ENCODE measurements at regions not wholly inside any gene's neighbourhood (a gene's known extent, or its start where the extent isn't known, plus 50 kb on each side); places are given as distances from the start of the nearest gene placed in this dataset.

DNA sequence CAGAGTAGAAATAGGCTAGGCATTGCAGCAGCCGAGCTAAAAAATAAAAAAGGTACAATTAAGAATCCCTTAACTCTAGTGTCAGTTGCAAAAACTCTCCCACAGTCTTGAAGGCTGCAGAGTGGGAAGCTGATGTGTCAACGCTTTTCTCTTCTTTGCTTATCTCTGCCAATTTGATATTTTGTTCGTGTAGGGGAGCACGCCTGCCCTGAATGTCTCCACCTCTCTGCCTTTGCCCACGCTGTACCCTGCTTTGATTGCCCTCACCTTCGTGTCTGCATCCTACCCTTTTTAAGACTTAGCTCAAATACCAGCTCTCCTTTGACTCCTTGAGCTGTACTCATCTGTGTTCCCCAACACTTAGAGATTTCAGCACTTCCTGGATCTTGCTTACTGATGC, 155.4 kb upstream of the CADPS start:
- no peak for ATAC-seq (ENCODE audit: low read depth)
- H3K27ac ChIP-seq (ENCODE audit: poor library complexity, severe bottlenecking) = no peak overlapping the region
- no peak for DNase-seq (ENCODE audit: low spot score)

GRCh38 chr3:63032881-63033280, 157.7 kb upstream of the CADPS start:
- TF ChIP-seq CTCF (IDR thresholded peaks at IDR 0.05; ENCODE audit: poor library complexity, severe bottlenecking) = no peak
- Histone ChIP-seq H3K4me3 (ENCODE audit: severe bottlenecking) (no peak overlapping the region), H3K9me3 (ENCODE audit: severe bottlenecking) (no peaks in the 10 kb centered on the region), H3K4me1 (ENCODE audit: insufficient read depth, poor library complexity, severe bottlenecking) (no peaks in the 10 kb centered on the region), H3K27ac (ENCODE audit: poor library complexity, severe bottlenecking) (no peak overlapping the region), H3K36me3 (ENCODE audit: low read depth) (no peaks in the 10 kb centered on the region), H3K27me3 (ENCODE audit: insufficient read depth, poor library complexity, severe bottlenecking) (no peaks in the 10 kb centered on the region)
- ATAC-seq (ENCODE audit: low read depth) = 0 out of 3 replicates have a peak, but pooled peaks have one; percentile 38
- DNase-seq (ENCODE audit: low spot score) = no peak

More for the DNA sequence above, 155.4 kb upstream of the CADPS start:
- Histone ChIP-seq H3K4me3 (ENCODE audit: severe bottlenecking) (no peak overlapping the region), H3K27me3 (ENCODE audit: insufficient read depth, poor library complexity, severe bottlenecking) (no peaks in the 10 kb centered on the region), H3K9me3 (ENCODE audit: severe bottlenecking) (no peaks in the 10 kb centered on the region), H3K4me1 (ENCODE audit: insufficient read depth, poor library complexity, severe bottlenecking) (no peaks in the 10 kb centered on the region), H3K36me3 (ENCODE audit: low read depth) (no peaks in the 10 kb centered on the region)
- no peak for TF ChIP-seq CTCF (IDR thresholded peaks at IDR 0.05; ENCODE audit: poor library complexity, severe bottlenecking)

- Histone ChIP-seq H3K4me3 (ENCODE audit: severe bottlenecking) (no peak overlapping the region), H3K27me3 (ENCODE audit: insufficient read depth, poor library complexity, severe bottlenecking) (no peaks in the 10 kb centered on the region), H3K9me3 (ENCODE audit: severe bottlenecking) (no peaks in the 10 kb centered on the region), H3K36me3 (ENCODE audit: low read depth) (no peaks in the 10 kb centered on the region), H3K27ac (ENCODE audit: poor library complexity, severe bottlenecking) (no peak overlapping the region), H3K4me1 (ENCODE audit: insufficient read depth, poor library complexity, severe bottlenecking) (no peaks in the 10 kb centered on the region)
- DNase-seq (ENCODE audit: low spot score) (no peak), ATAC-seq (ENCODE audit: low read depth) (no peak)
- no peak for TF ChIP-seq CTCF (IDR thresholded peaks at IDR 0.05; ENCODE audit: poor library complexity, severe bottlenecking)
These were observed 158.9 kb upstream of the CADPS start for GRCh38 chr3:63034101-63034500.

GRCh38 chr3:63037116-63037515, 161.9 kb upstream of the CADPS start:
- no peak for DNase-seq (ENCODE audit: low spot score)
- Histone ChIP-seq H3K4me3 (ENCODE audit: severe bottlenecking) (no peak overlapping the region), H3K27ac (ENCODE audit: poor library complexity, severe bottlenecking) (no peak overlapping the region), H3K4me1 (ENCODE audit: insufficient read depth, poor library complexity, severe bottlenecking) (no peaks in the 10 kb centered on the region), H3K27me3 (ENCODE audit: insufficient read depth, poor library complexity, severe bottlenecking) (no peaks in the 10 kb centered on the region), H3K36me3 (ENCODE audit: low read depth) (no peaks in the 10 kb centered on the region), H3K9me3 (ENCODE audit: severe bottlenecking) (no peaks in the 10 kb centered on the region)
- no peak for TF ChIP-seq CTCF (IDR thresholded peaks at IDR 0.05; ENCODE audit: poor library complexity, severe bottlenecking)
- ATAC-seq (ENCODE audit: low read depth) = no peak

GRCh38 chr3:63042833-63043232, 167.6 kb upstream of the CADPS start:
- ATAC-seq (ENCODE audit: low read depth) (no peak), DNase-seq (ENCODE audit: low spot score) (no peak)
- H3K4me1 ChIP-seq (ENCODE audit: insufficient read depth, poor library complexity, severe bottlenecking) = no peaks in the 10 kb centered on the region
- no peaks in the 10 kb centered on the region for H3K36me3 ChIP-seq (ENCODE audit: low read depth)
- no peak for TF ChIP-seq CTCF (IDR thresholded peaks at IDR 0.05; ENCODE audit: poor library complexity, severe bottlenecking)
- no peaks in the 10 kb centered on the region for H3K27me3 ChIP-seq (ENCODE audit: insufficient read depth, poor library complexity, severe bottlenecking)
- no peak overlapping the region for H3K4me3 ChIP-seq (ENCODE audit: severe bottlenecking)
- H3K9me3 ChIP-seq (ENCODE audit: severe bottlenecking) = no peaks in the 10 kb centered on the region
- H3K27ac ChIP-seq (ENCODE audit: poor library complexity, severe bottlenecking) = no peak overlapping the region
